Kidney (tissue), 13 donors: ENCODE measurements at regions not wholly inside any gene's neighbourhood (a gene's known extent, or its start where the extent isn't known, plus 50 kb on each side); places are given as distances from the start of the nearest gene placed in this dataset.

Experiments used
- DNase-seq, 5 donors: peaks; one replicate each; pipeline ENCODE4 v3.0.0-alpha.2; 2013 to 2020
- FAIRE-seq: peaks from 2 replicates; lab custom pipeline; 2012; peaks lifted over from hg19 to GRCh38; lab: Jason Lieb, UNC
- H3K27ac ChIP-seq, 2 donors: one replicate each; pipeline ENCODE4 v1.7.0; 2013; ENCODE audit warnings: low read depth in 2 of 2, low read length in 2 of 2, inconsistent platforms in 1 of 2
- H3K27me3 ChIP-seq: one replicate; pipeline ENCODE4 v1.7.1; 2013; ENCODE audit warnings: low read length, inconsistent platforms; ENCODE audit not compliant: control insufficient read depth, insufficient read depth
- H3K36me3 ChIP-seq, 3 donors: one replicate each; pipeline versions ENCODE4 v1.7.0 to v1.7.1; 2013; ENCODE audit warnings: low read length in 3 of 3, control low read depth in 1 of 3, inconsistent platforms in 1 of 3; ENCODE audit not compliant: insufficient read depth in 3 of 3, control insufficient read depth in 2 of 3
- H3K4me1 ChIP-seq, 3 donors: one replicate each; pipeline versions ENCODE4 v1.7.0 to v1.7.1; 2013; ENCODE audit warnings: low read length in 3 of 3, inconsistent platforms in 1 of 3, low read depth in 1 of 3; ENCODE audit not compliant: control insufficient read depth in 2 of 3, insufficient read depth in 2 of 3
- H3K4me3 ChIP-seq, 3 donors: one replicate each; pipeline versions ENCODE4 v1.7.0 to v1.8.1; 2013; ENCODE audit warnings: low read length in 3 of 3, control low read depth in 1 of 3, inconsistent platforms in 1 of 3
- H3K9ac ChIP-seq, 3 donors: one replicate each; pipeline versions ENCODE4 v1.7.0 to v1.7.1; 2013; ENCODE audit warnings: low read length in 3 of 3, control low read depth in 1 of 3, inconsistent platforms in 1 of 3
- H3K9me3 ChIP-seq, 3 donors: one replicate each; pipeline versions ENCODE4 v1.7.0 to v1.7.1; 2013; ENCODE audit warnings: low read length in 3 of 3, control low read depth in 1 of 3, inconsistent platforms in 1 of 3; ENCODE audit not compliant: control insufficient read depth in 2 of 3, insufficient read depth in 1 of 3
- intact Hi-C: fragments of 100-400 bp; cut with DNase I; formaldehyde crosslinking; loops from one replicate; pipeline ENCODE4 v1.11.1; 2022
- TF ChIP-seq, protein P1 (sequence below): IDR thresholded peaks from 3 replicates; pipeline ENCODE4 v1.5.1; 2012; ENCODE audit warnings: mild to moderate bottlenecking, moderate library complexity, borderline replicate concordance; ENCODE audit not compliant: insufficient read depth; ENCODE audit errors: extremely low read depth
- donor health status: control.
- donor health status: control.
- donor health status: control.
- donor health status: control.
- donor health status: control.
- donor health status: DM: yes; HTN: yes; CAD: no.
- donor health status: Normal renal cell carcinoma (clear cell type).

- Histone ChIP-seq H3K36me3 (no peaks in the 10 kb centered on the region), H3K4me1 (no peaks in the 10 kb centered on the region), H3K9me3 (no peaks in the 10 kb centered on the region), H3K27ac (no peak overlapping the region), H3K27me3 (no peaks in the 10 kb centered on the region), H3K4me3 (no peak overlapping the region), H3K9ac (no peak overlapping the region)
- DNase-seq (no peak), FAIRE-seq (no peak)
- TF ChIP-seq, protein P1, sequence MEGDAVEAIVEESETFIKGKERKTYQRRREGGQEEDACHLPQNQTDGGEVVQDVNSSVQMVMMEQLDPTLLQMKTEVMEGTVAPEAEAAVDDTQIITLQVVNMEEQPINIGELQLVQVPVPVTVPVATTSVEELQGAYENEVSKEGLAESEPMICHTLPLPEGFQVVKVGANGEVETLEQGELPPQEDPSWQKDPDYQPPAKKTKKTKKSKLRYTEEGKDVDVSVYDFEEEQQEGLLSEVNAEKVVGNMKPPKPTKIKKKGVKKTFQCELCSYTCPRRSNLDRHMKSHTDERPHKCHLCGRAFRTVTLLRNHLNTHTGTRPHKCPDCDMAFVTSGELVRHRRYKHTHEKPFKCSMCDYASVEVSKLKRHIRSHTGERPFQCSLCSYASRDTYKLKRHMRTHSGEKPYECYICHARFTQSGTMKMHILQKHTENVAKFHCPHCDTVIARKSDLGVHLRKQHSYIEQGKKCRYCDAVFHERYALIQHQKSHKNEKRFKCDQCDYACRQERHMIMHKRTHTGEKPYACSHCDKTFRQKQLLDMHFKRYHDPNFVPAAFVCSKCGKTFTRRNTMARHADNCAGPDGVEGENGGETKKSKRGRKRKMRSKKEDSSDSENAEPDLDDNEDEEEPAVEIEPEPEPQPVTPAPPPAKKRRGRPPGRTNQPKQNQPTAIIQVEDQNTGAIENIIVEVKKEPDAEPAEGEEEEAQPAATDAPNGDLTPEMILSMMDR: no peak
- intact Hi-C loops: no loop called here
These were observed 722.5 kb upstream of the CADM2 start for GRCh38 chr3:84236261-84236660.

DNA sequence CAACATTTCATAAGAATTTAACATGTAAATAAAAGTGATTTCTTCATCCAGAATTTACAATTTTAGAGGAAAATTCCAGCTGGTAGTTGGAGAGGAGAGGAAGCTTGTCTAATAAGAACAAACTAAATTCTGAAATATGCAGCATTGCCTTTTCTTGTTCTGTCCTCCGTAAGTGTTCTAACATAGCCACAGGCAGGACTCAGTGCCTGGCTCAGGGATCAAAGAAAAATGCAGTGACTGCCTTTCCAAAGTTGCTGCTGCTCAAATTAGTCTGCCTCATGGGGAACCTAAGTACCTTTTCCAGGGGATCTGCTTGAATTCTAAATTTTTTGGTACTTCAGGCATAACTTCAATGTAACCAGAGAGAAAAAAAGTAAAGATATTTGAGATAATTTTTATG is 713.0 kb upstream of the CADM2 start:
- FAIRE-seq: no peak

DNA sequence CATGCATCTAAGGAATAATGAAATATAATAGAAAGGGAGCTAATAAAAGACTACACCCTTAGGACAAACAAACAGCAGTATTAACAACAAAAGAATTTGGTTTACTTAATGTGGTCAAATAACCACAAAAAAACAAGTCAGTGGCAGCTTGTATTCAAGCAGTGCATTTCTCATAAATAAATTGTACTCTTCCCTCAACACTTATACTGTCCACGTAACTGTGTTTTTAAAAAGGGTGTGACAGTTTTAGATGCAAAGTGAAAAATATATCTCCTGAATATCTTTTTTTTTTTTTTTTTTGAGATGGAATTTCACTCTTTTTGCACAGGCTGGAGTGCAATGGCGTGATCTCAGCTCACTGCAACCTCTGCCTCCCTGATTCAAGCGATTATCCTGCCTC is 698.2 kb upstream of the CADM2 start:
- no peak overlapping the region for H3K9ac ChIP-seq
- intact Hi-C loops: no loop called here
- H3K27ac ChIP-seq: no peak overlapping the region
- H3K36me3 ChIP-seq: no peaks in the 10 kb centered on the region
- no peaks in the 10 kb centered on the region for H3K9me3 ChIP-seq
- TF ChIP-seq, protein P1: no peak
- no peaks in the 10 kb centered on the region for H3K4me1 ChIP-seq
- no peak for DNase-seq
- no peak for FAIRE-seq
- no peaks in the 10 kb centered on the region for H3K27me3 ChIP-seq
- H3K4me3 ChIP-seq: no peak overlapping the region

More for the DNA sequence above, 713.0 kb upstream of the CADM2 start:
- no peaks in the 10 kb centered on the region for H3K4me1 ChIP-seq
- no peaks in the 10 kb centered on the region for H3K27me3 ChIP-seq
- H3K9ac ChIP-seq: no peak overlapping the region
- H3K9me3 ChIP-seq: no peaks in the 10 kb centered on the region
- no peak overlapping the region for H3K4me3 ChIP-seq
- TF ChIP-seq, protein P1: no peak
- no peak for DNase-seq
- no peak overlapping the region for H3K27ac ChIP-seq
- intact Hi-C loops: no loop called here
- H3K36me3 ChIP-seq: no peaks in the 10 kb centered on the region

- intact Hi-C loops: no loop called here
These were observed 693.0 kb upstream of the CADM2 start for GRCh38 chr3:84265768-84266167.

More at GRCh38 chr3:84265768-84266167, 693.0 kb upstream of the CADM2 start:
- Histone ChIP-seq H3K27ac (no peak overlapping the region), H3K9ac (no peak overlapping the region), H3K9me3 (no peaks in the 10 kb centered on the region), H3K4me3 (no peak overlapping the region), H3K27me3 (no peaks in the 10 kb centered on the region), H3K4me1 (no peaks in the 10 kb centered on the region), H3K36me3 (no peaks in the 10 kb centered on the region)
- DNase-seq (no peak), FAIRE-seq (no peak)
- TF ChIP-seq, protein P1: no peak
